ENCODE measurements at regions not wholly inside any gene's neighbourhood (a gene's known extent, or its start where the extent isn't known, plus 50 kb on each side); places are given as distances from the start of the nearest gene placed in this dataset.

- TF ChIP-seq CTCF (IDR thresholded peaks at IDR 0.05): no peak
- no peak for TF ChIP-seq EP300 (IDR thresholded peaks at IDR 0.05)
- TF ChIP-seq POLR2AphosphoS5 (IDR thresholded peaks at IDR 0.05): no peak
- no peak for TF ChIP-seq POLR2A (IDR thresholded peaks at IDR 0.05)
Observed at GRCh38 chr15:96254173-96254572, 76.3 kb upstream of the NR2F2 start.
